MM.1S (cell line): ENCODE measurements at regions not wholly inside any gene's neighbourhood (a gene's known extent, or its start where the extent isn't known, plus 50 kb on each side); places are given as distances from the start of the nearest gene placed in this dataset.

Experiments used
- EZH2phosphoT487 ChIP-seq: fragments of 300-600 bp; sonication (generic); IDR thresholded peaks from 2 replicates; pipeline ENCODE4 v1.6.1; 2018; ENCODE audit warnings: antibody characterized with exemption, low read length
- TF ChIP-seq, protein P1 (sequence below): fragments of 300-600 bp; sonication (generic); IDR thresholded peaks from 2 replicates; pipeline ENCODE4 v1.5.1; 2016; ENCODE audit warnings: antibody characterized with exemption, low read length, mixed read lengths

DNA sequence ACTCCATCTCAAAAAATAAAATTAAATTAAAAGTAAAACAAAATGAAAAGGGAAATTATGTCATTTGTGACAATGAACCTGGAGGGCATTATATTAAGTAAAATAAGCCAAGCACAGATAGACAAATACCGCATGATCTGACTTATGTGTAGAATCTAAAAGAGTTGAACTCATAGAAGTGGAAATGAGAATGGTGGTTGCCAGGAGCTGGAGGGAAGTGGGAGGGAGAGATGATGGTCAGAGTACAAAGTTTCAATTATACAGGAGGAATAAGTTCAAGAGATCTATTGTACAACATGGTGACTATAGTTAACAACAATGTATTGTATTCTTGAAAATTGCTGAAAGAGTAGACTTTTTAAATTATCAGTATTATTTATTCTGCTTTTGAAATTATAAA lies 183.4 kb downstream of the ID4 start:
- TF ChIP-seq, protein P1, sequence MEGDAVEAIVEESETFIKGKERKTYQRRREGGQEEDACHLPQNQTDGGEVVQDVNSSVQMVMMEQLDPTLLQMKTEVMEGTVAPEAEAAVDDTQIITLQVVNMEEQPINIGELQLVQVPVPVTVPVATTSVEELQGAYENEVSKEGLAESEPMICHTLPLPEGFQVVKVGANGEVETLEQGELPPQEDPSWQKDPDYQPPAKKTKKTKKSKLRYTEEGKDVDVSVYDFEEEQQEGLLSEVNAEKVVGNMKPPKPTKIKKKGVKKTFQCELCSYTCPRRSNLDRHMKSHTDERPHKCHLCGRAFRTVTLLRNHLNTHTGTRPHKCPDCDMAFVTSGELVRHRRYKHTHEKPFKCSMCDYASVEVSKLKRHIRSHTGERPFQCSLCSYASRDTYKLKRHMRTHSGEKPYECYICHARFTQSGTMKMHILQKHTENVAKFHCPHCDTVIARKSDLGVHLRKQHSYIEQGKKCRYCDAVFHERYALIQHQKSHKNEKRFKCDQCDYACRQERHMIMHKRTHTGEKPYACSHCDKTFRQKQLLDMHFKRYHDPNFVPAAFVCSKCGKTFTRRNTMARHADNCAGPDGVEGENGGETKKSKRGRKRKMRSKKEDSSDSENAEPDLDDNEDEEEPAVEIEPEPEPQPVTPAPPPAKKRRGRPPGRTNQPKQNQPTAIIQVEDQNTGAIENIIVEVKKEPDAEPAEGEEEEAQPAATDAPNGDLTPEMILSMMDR, result no peak
- no peak for TF ChIP-seq EZH2phosphoT487
